ENCODE measurements at regions not wholly inside any gene's neighbourhood (a gene's known extent, or its start where the extent isn't known, plus 50 kb on each side); places are given as distances from the start of the nearest gene placed in this dataset.

DNA sequence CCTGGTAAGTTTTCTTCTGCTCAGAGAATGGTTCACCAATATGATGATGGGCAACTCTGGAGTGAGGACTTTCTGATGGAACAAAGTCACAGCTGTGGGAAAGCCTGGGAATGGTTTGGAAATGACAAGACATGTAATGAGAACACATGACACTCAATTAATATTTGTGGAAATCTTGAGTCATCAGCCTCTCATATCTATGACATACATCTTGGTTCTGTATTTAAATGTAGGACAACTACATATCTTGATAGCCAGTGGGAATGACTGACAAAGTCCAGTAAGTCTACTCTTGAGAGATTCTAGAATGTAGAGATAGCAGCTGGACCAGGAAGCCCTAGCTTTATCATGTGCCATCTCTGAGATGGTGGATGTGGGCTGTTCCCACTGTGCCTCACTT lies 85.5 kb downstream of the PALM2AKAP2 start:
- TF ChIP-seq YY1 (IDR thresholded peaks at IDR 0.05; ENCODE audit: insufficient read depth, insufficient read length) (no peak), ZNF274 (IDR thresholded peaks at IDR 0.05; ENCODE audit: low read depth, low read length) (no peak), SUZ12 (IDR thresholded peaks at IDR 0.05; ENCODE audit: extremely low read depth, insufficient read depth, insufficient read length) (no peak)

Data from NT2/D1 (cell line).